HG02610 (cell line): ENCODE measurements at regions not wholly inside any gene's neighbourhood (a gene's known extent, or its start where the extent isn't known, plus 50 kb on each side); places are given as distances from the start of the nearest gene placed in this dataset.

Experiments used
- ATAC-seq: cut with Tn5 transposase; IDR thresholded peaks from one replicate; pipeline ENCODE4 v1.9.1; 2021; ENCODE audit warnings: mild to moderate bottlenecking, moderate library complexity; ENCODE audit not compliant: unreplicated experiment

GRCh38 chr12:67111182-67111581 lies 158.0 kb upstream of the CAND1 start:
- ATAC-seq = no peak

GRCh38 chr12:67112586-67112985 lies 156.6 kb upstream of the CAND1 start:
- ATAC-seq = no peak

DNA sequence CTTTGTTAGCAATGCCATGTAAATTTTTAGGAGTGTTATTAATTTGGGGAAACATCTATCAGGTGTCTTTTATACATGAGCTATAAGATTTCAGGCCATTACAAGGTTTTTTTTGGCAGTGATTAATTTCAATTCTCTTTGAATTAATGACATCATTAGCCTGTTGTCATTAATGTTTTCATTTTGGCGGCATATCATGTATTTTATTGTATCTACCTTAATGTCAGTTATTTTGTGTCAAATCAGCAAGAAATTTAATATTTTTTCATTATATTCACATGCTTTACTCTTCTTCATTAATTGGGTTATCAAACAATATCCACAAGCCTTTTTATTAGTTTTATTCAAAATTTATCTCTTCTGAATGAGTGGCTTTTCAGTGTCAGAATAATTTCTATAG lies 153.0 kb upstream of the CAND1 start:
- ATAC-seq = no peak

DNA sequence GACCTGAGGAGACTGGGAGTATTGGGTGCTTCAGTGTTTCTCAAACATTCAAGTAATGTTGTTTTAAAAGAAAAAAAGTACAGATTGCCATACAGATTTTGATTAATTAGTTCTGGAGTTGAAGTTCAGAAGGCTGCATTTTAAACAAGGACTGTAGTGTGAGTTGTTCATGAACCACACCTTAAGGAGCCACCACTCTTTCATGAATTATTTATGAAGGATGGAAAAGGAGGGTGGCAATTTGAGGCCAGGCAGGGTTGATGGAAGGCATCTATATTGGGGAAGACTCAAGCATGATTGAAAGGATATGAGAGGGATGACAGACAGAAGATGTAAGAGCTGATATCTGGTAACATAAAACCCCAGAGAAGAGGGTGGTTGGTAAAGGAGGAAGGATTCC lies 146.6 kb upstream of the CAND1 start:
- no peak for ATAC-seq

DNA sequence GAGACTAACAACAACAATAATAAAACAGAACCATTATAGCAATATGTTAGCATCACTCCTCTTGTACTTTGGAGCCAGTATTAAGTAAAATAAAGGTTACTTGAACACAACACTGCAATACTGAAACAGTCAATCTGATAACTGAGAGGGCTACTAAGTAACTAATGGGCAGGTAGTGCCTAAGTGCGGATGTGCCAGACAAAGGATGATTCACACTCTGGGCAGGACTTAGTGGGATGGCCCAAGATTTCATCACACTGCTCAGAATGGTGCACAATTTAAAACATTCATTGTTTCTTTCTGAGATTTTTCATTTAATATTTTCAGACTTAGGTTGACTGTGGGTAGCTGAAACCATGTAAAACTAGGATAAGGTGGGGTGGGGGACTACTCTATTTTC lies 131.9 kb upstream of the CAND1 start:
- ATAC-seq = no peak

GRCh38 chr12:67141296-67142018 lies 127.7 kb upstream of the CAND1 start:
- no peak for ATAC-seq

- ATAC-seq = no peak
Measured at GRCh38 chr12:67145692-67146091, 123.5 kb upstream of the CAND1 start.

- ATAC-seq = no peak
Measured at GRCh38 chr12:67147030-67147429, 122.1 kb upstream of the CAND1 start.

DNA sequence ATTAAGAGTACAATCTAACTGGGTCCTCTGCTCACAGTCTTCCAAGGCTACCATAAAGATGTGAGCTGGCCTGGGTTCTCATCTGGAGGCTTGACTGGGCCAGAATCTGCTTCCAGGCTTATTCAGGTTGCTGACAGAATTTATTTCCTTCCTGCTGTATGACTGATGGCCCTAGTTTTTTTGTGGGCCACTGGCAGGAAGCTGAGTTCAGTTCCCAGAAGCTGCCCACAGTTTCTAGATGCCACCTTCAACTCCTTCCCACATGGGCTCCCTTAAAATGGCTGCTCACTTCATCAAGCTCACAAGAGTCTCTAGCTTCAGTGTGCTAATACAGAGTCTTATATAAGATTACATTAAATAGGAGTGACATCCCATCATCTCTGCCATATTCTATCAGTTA lies 121.7 kb upstream of the CAND1 start:
- no peak for ATAC-seq

DNA sequence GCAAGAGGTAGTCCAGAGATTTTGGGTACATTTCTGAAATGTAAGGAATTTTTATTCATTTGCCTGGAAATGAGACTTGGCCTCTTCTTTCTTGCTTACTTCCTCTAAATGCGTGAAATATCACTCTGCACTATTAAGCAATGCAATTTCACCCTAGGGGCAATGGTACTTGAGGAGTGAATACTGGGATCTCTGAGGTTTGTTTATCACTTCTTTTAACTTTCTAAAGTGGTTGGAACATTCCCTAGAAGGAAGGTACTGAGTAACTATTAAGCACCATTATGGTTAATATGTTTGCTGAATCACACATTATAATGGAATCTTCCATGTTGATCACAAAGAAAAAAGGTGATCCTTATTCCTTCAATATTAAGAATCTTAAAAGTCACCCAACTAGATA lies 120.9 kb upstream of the CAND1 start:
- ATAC-seq = no peak

DNA sequence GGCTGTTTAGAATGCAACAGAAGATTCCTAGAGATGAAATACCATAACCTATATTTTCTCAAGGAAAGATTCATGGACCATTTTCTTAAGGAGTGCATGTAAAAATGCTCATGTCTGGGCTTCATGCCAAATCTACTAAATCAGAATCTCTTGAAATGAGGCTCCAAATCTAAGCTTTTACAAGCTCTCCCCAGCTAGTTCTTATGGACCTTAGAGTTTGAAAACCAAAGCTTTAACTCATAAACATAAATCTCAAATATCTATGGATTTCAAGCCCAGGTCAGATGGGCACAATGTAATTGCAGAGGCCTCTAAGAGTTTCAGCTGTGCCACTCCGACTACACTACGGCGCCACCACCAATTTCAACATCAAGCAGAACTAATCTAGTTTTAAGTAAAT lies 117.3 kb upstream of the CAND1 start:
- no peak for ATAC-seq

- no peak for ATAC-seq
Measured at GRCh38 chr12:67152451-67152850, 116.7 kb upstream of the CAND1 start.

- ATAC-seq = no peak
Measured at GRCh38 chr12:67154901-67155300, 114.3 kb upstream of the CAND1 start.

- ATAC-seq = no peak
Measured at GRCh38 chr12:67155863-67156262, 113.3 kb upstream of the CAND1 start.

DNA sequence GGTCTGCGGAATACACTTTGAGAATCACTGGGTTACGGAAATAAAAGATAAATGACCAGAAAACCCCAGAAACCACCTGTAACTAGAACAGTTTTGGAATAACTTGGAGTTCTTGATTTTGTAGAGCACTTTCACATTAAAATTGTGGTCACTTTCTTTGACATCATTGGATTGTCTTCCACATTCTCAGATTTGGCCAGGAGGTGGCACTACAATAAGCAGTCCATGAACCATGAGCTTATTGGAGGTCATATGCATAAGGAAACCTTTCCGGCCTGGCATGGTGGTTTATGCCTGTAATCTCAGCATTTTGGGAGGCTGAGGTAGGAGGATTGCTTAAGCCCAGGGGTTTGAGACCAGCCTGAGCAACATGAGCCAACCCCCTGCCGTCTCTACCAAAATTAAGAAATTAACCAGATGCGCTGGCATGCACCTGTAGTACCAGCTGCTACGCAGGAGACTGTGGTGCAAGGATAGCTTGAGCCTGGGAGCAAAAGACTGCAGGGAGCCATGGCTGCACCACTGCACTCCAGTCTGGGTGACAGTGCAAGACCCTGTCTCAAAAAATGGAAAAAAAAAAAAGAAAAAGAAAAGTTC lies 107.7 kb upstream of the CAND1 start:
- ATAC-seq = no peak

- no peak for ATAC-seq
Measured at GRCh38 chr12:67173258-67173657, 95.9 kb upstream of the CAND1 start.

DNA sequence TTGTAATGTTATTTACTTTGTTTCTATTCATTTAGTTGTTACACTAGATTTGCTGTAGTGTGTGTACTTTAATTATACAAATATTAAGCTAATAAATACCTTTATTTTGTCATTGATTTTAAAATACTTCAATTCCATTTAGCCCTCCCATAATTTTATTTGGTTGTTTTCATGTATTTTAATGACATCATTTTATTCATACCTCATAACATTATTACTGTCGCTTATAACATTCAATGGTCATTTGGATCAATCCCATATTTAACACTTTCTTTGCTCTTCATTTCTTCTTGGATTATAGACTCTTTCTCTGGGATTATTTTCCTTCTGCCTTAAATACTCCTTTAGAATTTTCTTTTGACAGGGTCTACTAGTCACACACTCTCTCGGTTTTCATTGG lies 86.6 kb upstream of the CAND1 start:
- ATAC-seq = no peak

GRCh38 chr12:67193704-67194103 lies 75.5 kb upstream of the CAND1 start:
- no peak for ATAC-seq

DNA sequence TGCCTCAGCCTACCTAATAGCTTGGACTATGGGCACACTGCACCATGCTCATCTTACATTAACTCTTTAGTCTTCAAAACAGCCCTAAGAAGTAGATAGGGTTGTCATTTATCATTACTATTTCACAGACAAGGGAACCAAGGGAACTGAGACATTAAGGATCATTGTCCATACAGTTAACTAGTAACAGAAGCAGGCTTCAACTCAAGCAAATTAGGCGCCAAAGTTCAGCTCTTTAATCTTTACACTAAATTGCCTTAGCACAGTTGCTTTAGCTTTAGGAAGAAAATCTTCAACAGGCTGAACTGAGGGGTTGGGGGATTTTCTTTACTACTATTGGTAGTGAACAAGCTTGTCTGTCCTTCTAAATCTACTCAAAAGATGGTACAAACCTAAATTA lies 68.8 kb upstream of the CAND1 start:
- no peak for ATAC-seq

GRCh38 chr12:67202011-67202677 lies 67.0 kb upstream of the CAND1 start:
- ATAC-seq = no peak

DNA sequence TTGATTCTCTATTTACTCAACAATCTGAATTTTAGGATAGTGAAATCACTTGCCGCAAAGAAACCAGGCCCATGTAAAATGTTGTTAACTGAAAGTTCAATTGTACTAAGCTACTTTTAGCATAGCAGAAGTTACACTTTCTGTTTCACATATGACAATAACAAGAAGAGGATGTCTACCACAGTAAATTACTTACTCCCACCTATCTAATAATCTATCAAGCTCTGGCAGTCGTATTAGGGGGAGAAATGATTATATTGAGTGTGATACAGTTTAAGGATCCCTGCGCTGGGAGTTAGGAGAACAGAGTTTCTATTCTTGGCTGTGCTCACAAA lies 66.5 kb upstream of the CAND1 start:
- no peak for ATAC-seq

GRCh38 chr12:67208281-67209067 lies 60.7 kb upstream of the CAND1 start:
- ATAC-seq = no peak
